ENCODE measurements at regions not wholly inside any gene's neighbourhood (a gene's known extent, or its start where the extent isn't known, plus 50 kb on each side); places are given as distances from the start of the nearest gene placed in this dataset.

DNA sequence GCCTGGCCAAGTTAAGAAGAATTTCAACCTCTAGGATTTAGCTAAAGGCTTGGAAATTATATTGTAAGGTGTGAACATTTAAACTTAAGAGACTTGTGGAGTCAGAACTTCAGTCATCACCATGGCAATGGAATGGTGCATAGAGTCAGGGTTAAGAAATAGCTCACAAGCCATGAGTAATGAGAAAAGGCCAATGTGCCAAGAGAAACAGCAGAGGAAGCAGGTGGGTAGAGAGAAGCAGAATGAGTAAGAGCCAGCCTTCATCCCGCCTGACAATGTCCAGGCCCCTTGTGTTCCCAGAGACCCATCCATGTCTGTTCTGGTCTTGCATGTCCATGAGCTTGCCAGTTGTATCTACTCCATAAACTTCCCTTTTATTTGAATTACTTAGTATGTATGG lies 62.6 kb upstream of the TBX20 start:
- no peak overlapping the region for H3K4me3 ChIP-seq
- no peak overlapping the region for H3K27ac ChIP-seq
- in situ Hi-C loops (cut with MboI; ENCODE audit: low pct_unique_long_range_greater_than_20kb in 2 of 9, low sequenced_read_pairs in 9 of 9, unreplicated experiment in 9 of 9): no loop called here
- H3K4me1 ChIP-seq (replicated peaks in 1 of 2): peaks cover 0 to 6% of the 10 kb centered on the region in 2 donors
- no peak for ATAC-seq (replicated peaks in 6 of 8)
- 0 to 100% (median 71%) methylated on average over 1 of the region's 1 CpG; no CpG with 5 or more reads in 4 of the 10 experiments for WGBS, 10 experiments

DNA sequence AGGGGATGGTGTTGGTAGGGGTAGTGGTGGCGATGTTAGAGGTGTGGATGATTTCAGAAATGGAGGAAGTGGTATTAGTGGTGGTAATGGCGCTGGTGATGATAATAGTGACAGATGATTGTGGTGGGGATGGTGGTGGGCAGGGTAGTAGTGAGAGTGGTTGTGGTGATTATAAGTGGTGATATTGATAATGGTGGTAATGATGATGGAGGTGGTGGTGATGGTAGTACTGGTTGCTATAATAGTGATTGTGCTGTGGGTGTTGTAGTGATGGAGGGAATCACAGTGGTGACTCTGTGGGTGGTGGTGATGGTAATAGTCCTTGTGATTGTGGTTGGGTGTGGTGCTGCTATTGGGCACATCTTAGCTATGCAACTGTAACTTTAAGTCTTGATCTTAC lies 61.6 kb upstream of the TBX20 start:
- ATAC-seq (replicated peaks in 6 of 8): peak in 1 of 8 experiments; percentile 29
- peaks cover 0 to 6% of the 10 kb centered on the region in 2 donors for H3K4me1 ChIP-seq (replicated peaks in 1 of 2)
- H3K27ac ChIP-seq: no peak overlapping the region
- in situ Hi-C loops (cut with MboI; ENCODE audit: low pct_unique_long_range_greater_than_20kb in 2 of 9, low sequenced_read_pairs in 9 of 9, unreplicated experiment in 9 of 9): no loop called here
- no peak overlapping the region for H3K4me3 ChIP-seq
- 13 to 86% (median 40%) methylated on average over 1 to 2 of the region's 2 CpGs; no CpG with 5 or more reads in 4 of the 10 experiments for WGBS, 10 experiments

DNA sequence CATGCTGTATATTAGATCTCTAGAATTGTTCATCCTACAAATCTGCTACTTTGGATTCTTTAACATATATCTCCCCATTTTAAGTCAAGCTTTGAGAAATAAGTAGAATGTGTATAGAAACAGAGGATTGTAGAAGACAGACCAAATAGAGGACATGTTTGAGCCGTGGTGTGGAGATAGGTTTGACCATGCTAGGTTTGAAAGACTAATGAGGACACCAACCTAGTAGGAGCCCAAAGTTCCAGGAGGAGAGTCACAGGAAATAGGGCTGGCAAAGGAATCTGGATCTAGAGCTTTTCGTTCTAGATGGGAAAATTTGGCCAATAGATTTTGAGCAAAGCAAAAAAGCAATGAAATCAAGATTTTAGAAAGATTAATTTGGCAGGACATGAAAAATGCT lies 60.5 kb upstream of the TBX20 start:
- ATAC-seq (replicated peaks in 6 of 8): no peak
- no peak overlapping the region for H3K4me3 ChIP-seq
- no peak overlapping the region for H3K27ac ChIP-seq
- 5 to 100% (median 83%) methylated on average over 1 to 2 of the region's 2 CpGs; no CpG with 5 or more reads in 1 of the 10 experiments for WGBS, 10 experiments
- H3K4me1 ChIP-seq (replicated peaks in 1 of 2): no peaks in the 10 kb centered on the region
- in situ Hi-C loops (cut with MboI; ENCODE audit: low pct_unique_long_range_greater_than_20kb in 2 of 9, low sequenced_read_pairs in 9 of 9, unreplicated experiment in 9 of 9): no loop called here

DNA sequence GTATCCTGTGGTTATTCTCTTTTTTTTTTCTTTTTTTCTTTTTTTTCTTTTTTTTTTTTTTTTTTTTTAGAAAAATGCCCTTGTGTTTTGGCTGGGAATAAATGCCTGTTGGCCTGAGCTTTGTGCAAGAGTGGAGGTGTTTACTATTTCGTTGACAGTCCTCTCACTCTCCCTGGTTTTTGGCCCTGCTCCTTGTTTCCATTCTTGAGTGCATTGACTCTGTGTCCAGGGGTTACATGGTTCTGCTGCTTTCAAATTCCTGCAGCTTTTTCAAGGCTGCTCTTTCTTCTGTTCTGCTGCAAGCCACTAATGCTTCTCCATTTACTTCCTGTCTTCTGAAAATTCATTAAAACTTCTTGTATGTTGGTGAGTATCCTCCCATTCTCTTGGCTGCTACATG lies 59.7 kb upstream of the TBX20 start:
- Histone ChIP-seq H3K27ac (no peak overlapping the region), H3K4me3 (no peak overlapping the region), H3K4me1 (replicated peaks in 1 of 2) (no peaks in the 10 kb centered on the region)
- in situ Hi-C loops (cut with MboI; ENCODE audit: low pct_unique_long_range_greater_than_20kb in 2 of 9, low sequenced_read_pairs in 9 of 9, unreplicated experiment in 9 of 9): no loop called here
- ATAC-seq (replicated peaks in 6 of 8): peak in 1 of 8 experiments; percentile 90
- WGBS, 10 experiments: 0 to 75% (median 36%) methylated on average over 1 of the region's 1 CpG; no CpG with 5 or more reads in 1 of the 10 experiments
